ENCODE measurements at regions not wholly inside any gene's neighbourhood (a gene's known extent, or its start where the extent isn't known, plus 50 kb on each side); places are given as distances from the start of the nearest gene placed in this dataset.

DNA sequence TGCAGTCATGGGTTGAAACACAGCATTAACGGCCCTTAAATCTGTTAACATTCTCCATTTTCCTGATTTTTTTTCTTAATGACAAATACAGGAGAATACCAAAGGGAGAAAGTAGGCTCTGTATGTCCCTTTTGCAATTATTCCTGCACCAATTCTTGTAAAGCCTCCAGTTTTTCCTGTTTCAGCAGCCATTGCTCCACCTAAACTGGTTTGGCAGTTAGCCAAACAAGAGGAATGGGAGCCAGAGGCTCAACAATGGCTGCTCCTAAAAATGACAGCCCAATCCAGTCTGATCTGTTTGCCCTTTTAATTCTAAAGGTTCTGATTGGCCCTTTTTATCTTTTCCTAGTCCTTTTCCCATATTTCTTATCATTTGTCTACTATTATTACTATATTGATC, 284.2 kb upstream of the SGK1 start:
- Mint-ChIP-seq H3K9me3 (ENCODE audit: low read depth) (peaks cover 9% of the 10 kb centered on the region), H3K36me3 (ENCODE audit: insufficient read depth) (peaks cover 3% of the 10 kb centered on the region), H3K4me3 (ENCODE audit: low read depth) (no peak overlapping the region), H3K4me1 (ENCODE audit: low read depth) (peaks cover 8% of the 10 kb centered on the region), H3K27ac (no peak overlapping the region), H3K27me3 (no peaks in the 10 kb centered on the region)
- TF ChIP-seq, protein P1, sequence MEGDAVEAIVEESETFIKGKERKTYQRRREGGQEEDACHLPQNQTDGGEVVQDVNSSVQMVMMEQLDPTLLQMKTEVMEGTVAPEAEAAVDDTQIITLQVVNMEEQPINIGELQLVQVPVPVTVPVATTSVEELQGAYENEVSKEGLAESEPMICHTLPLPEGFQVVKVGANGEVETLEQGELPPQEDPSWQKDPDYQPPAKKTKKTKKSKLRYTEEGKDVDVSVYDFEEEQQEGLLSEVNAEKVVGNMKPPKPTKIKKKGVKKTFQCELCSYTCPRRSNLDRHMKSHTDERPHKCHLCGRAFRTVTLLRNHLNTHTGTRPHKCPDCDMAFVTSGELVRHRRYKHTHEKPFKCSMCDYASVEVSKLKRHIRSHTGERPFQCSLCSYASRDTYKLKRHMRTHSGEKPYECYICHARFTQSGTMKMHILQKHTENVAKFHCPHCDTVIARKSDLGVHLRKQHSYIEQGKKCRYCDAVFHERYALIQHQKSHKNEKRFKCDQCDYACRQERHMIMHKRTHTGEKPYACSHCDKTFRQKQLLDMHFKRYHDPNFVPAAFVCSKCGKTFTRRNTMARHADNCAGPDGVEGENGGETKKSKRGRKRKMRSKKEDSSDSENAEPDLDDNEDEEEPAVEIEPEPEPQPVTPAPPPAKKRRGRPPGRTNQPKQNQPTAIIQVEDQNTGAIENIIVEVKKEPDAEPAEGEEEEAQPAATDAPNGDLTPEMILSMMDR (IDR thresholded peaks at IDR 0.05; ENCODE audit: unreplicated experiment): no peak
- DNase-seq (ENCODE audit: low spot score, unreplicated experiment): no peak

DNA sequence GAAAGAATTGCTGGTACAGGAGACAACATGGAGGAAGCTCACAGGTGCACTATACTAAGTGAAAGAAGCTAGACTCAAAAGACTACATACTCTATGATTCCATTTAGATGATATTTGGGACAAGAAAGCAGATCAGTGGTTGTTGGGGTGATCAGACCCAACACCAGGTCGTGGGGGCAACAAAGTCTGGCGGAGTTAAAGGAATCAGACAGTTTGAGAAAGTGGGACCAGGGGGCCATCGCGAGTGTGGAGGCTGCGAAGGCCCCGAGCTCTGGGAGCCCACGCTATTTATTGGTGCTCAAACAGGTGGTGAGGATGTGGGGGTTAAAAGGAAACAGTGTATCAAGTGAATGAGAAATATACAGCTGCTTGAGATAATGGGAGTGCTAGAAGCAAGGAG, 282.8 kb upstream of the SGK1 start:
- Mint-ChIP-seq H3K4me3 (ENCODE audit: low read depth) (no peak overlapping the region), H3K27ac (peak overlapping the region; percentile 30)

DNA sequence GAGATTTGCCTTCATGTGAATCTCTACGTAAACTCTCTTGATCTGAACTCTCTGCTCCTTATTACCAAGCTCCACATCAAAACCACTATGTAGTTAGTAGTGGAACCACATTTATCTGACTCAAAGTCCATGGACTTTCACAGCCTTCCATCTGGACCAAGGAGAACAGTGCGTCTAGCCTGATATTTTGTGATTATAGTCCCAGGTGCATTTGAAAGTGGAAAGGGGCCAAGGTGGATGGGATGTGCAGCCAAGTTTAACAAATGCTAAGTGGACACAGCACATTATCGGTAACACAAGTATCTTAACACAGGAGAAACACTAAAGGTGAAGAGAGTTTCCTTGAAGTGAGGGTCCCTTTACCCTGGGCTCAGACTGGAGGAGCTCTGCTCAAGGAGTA, 281.2 kb upstream of the SGK1 start:
- Mint-ChIP-seq H3K36me3 (ENCODE audit: insufficient read depth) (peaks cover 3% of the 10 kb centered on the region), H3K4me3 (ENCODE audit: low read depth) (no peak overlapping the region), H3K4me1 (ENCODE audit: low read depth) (peaks cover 8% of the 10 kb centered on the region), H3K27ac (no peak overlapping the region), H3K9me3 (ENCODE audit: low read depth) (peaks cover 9% of the 10 kb centered on the region), H3K27me3 (no peaks in the 10 kb centered on the region)
- TF ChIP-seq, protein P1 (IDR thresholded peaks at IDR 0.05; ENCODE audit: unreplicated experiment): no peak
- DNase-seq (ENCODE audit: low spot score, unreplicated experiment): no peak

More for the DNA sequence above, 282.8 kb upstream of the SGK1 start:
- no peak for DNase-seq (ENCODE audit: low spot score, unreplicated experiment)
- H3K27me3 Mint-ChIP-seq: no peaks in the 10 kb centered on the region
- H3K36me3 Mint-ChIP-seq (ENCODE audit: insufficient read depth): peaks cover 3% of the 10 kb centered on the region
- peaks cover 9% of the 10 kb centered on the region for H3K9me3 Mint-ChIP-seq (ENCODE audit: low read depth)
- H3K4me1 Mint-ChIP-seq (ENCODE audit: low read depth): peaks cover 8% of the 10 kb centered on the region
- TF ChIP-seq, protein P1 (IDR thresholded peaks at IDR 0.05; ENCODE audit: unreplicated experiment): no peak

DNA sequence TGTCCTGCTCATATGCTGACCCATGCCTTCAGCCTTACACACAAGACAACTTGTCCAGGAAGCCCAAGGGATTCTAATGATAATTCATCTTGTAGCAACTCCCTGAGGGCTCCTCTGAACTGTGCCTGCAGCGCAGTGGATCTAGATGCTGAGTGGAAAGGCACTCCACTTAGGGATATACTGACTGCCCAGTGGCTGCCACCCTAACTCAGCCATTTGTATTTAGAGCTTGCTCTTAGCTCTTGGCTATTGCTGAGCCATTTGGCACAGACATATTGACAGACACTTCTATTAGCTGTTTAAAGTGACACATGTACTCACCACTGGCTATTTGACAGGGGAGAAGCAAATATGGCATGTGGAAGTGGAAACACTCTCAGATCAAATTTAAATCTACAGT, 278.3 kb upstream of the SGK1 start:
- H3K4me1 Mint-ChIP-seq (ENCODE audit: low read depth): peaks cover 5% of the 10 kb centered on the region
- no peak overlapping the region for H3K4me3 Mint-ChIP-seq (ENCODE audit: low read depth)
- TF ChIP-seq, protein P1 (IDR thresholded peaks at IDR 0.05; ENCODE audit: unreplicated experiment): no peak
- H3K27ac Mint-ChIP-seq: no peak overlapping the region
- H3K9me3 Mint-ChIP-seq (ENCODE audit: low read depth): peaks cover 6% of the 10 kb centered on the region
- no peak for DNase-seq (ENCODE audit: low spot score, unreplicated experiment)
- no peaks in the 10 kb centered on the region for H3K27me3 Mint-ChIP-seq
- peaks cover 2% of the 10 kb centered on the region for H3K36me3 Mint-ChIP-seq (ENCODE audit: insufficient read depth)

DNA sequence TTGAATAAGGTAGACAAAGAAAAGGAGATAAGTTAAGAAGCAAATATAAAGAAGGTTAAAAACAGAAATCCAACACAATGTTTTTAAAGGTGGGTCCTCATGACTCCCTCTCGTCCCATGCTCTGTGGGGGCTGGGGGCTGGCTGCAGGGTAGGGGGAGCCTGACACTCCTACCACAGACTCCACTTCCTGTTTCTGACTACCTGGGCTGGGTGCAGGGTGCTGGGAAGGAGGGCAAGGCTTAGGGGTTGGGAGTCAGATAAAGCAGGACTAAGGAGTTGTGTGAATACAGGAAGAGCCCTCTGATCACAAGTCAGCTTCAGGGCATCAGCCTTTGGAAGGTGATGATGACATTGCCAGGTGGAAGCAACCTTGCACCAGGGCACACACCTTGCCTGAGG, 277.0 kb upstream of the SGK1 start:
- Mint-ChIP-seq H3K9me3 (ENCODE audit: low read depth) (no peaks in the 10 kb centered on the region), H3K4me1 (ENCODE audit: low read depth) (peaks cover 5% of the 10 kb centered on the region), H3K27me3 (no peaks in the 10 kb centered on the region), H3K36me3 (ENCODE audit: insufficient read depth) (no peaks in the 10 kb centered on the region), H3K27ac (no peak overlapping the region), H3K4me3 (ENCODE audit: low read depth) (no peak overlapping the region)
- DNase-seq (ENCODE audit: low spot score, unreplicated experiment): no peak
- TF ChIP-seq, protein P1 (IDR thresholded peaks at IDR 0.05; ENCODE audit: unreplicated experiment): no peak
